ENCODE measurements at regions not wholly inside any gene's neighbourhood (a gene's known extent, or its start where the extent isn't known, plus 50 kb on each side); places are given as distances from the start of the nearest gene placed in this dataset.
A peak's percentile ranks its signal among the peaks of the same experiment; 100 is the strongest.

DNA sequence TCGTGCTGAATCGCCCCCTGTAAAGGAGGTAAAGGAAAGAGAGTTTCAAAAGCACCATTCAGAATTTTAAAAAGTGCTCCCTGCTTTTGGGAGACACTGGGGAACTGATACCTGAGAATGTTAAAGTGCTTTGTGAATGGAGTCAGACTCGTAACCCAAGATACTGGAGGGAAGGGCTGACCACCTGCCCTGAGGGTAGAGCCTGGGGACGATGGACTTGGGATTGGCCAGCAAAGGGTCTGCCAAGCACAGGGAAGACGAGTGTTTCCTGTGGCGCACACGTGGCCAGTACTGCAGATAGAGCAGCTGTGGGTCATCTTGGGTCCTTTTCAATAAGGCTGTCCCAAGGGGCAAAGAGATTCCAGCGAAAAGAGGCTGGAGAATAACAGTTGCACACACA lies 1284.1 kb upstream of the AUTS2 start:
- DNase-seq (ENCODE audit: low read depth in 3 of 3, low spot score in 2 of 3) = no peak

DNA sequence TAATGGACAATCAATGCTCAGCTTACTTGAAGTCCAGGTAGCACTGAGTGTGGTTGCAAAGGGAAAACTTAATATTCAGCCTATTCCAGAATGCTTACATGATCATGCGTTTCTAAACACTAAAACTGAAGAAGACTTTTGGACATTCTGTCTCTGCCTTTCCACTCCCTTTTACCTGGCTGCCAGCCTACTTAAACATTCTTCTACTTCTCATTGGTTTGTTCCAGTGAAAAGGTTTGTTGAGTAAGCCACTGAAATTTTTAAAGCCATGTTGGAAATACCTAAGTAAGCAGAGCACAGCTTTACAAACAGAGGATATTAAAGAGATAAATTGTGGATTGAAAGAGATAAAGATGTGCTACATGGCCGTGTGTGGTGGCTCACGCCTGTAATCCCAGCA lies 1280.8 kb upstream of the AUTS2 start:
- DNase-seq (ENCODE audit: low read depth in 3 of 3, low spot score in 2 of 3) = no peak

DNA sequence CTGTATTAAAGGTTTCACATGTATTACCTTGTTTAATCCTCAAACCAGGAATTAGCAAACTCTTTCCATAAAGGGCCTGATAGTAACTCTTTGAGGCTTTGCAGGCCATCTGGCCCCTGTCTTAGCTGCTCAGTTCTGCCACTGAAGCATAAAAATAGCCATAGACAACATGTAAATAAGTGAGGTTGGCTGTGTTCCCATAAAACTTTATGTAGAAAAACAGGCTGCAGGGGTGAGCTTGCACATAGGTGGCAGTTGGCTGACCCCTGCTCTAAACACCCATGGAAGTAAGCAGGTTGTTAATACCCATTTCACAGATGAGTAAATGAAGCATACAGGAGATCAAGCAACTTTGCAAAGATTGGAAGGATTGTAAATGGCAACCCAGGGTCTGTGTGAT lies 1279.2 kb upstream of the AUTS2 start:
- DNase-seq (ENCODE audit: low read depth in 3 of 3, low spot score in 2 of 3) = no peak

DNA sequence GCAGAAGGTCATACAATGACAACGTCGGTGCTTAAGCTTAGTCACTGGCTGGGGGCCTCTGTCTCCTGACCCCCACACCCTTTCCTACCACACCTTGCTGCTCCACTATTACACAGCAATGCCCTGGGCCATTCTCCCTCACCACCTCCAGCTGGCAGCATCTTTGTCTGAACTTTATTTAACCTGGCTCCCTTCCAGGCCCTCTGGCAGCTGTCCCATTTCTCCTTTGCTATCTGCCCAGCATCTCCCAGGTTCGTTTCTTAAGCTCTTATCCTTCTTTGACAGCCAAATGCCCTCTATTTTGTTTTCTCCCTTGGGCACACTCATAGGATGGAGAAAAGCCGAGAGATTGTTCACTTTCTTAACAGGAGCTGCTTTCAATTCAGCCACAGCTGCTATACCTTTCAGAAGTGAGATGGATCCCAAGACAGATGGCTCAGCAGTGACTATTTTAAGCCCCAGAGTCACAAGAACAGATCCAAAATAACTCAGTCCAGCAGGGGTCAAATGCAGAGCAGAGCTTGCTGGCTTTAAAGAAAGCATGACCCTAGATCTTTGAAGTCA lies 1277.1 kb upstream of the AUTS2 start:
- DNase-seq (ENCODE audit: low read depth in 3 of 3, low spot score in 2 of 3) = peak in 2 of 3 donors; percentile 8 to 23

DNA sequence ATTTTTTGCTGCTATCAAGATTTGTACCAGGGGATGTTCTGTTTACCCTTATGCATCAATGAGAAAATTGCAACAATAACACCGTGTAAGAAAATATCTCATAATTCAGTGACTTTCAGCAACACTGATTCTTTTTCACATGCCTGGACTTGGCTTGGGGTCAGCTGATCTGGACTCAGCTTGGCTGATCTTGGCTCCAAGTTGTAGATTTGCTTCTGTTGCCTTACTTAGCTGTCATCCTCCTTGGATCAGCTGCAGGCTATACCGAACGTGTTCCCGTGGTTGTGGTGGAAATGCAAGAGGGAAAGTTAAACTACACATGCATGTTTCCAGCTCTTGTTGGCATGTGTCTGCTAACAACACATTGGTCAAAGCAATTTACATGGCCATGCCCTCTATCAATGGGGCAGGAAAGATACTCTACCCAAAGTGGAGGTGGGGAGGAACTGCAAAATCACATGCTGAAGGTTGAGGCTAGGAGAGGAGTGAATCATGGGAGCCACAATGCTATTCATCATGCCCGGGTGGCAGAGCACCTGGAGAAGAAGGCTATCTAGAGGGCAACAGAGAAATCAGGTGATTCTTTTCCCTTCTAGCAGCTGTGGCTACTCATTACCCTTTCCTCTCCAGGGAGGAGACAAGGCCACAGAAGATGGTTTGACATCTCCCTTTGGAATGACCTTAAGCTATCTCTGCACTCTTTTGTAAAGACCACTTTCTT lies 1276.3 kb upstream of the AUTS2 start:
- no peak for DNase-seq (ENCODE audit: low read depth in 3 of 3, low spot score in 2 of 3)

DNA sequence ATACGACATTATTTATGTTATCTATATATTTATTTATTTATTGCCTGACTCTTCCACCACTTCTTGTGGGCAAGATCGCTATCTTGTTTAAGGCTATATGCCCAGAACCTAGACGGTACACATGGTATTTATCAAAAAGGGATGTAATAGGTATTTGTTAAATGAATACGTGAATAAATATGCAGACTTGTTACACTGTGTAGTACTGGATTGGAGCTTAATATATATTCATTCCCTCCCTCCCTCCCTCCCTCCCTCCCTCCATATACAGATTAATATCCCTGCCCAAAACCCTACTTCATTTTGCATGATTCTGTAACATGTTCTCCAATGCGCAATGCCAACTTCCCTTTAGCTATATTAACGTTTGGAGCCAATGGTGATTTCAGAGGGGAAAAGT lies 1273.7 kb upstream of the AUTS2 start:
- no peak for DNase-seq (ENCODE audit: low read depth in 3 of 3, low spot score in 2 of 3)

DNA sequence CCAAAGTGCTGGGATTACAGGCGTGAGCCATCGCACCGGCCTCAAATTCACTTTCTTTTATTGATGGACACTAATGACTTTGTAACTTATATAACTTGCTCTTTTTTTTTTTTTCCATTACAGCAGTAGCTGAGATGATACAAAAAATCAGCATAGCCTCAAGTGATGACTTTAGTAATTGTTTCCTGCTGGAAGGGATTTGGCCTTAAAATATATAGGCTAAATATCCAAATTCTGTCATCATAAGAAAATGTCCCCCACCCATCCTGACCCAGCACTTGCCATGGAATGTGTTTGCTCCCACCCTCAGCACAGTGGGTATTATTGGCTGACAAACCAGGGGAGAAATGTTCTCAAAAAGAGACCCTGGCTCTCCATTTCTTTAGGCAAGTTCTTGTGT lies 1264.1 kb upstream of the AUTS2 start:
- no peak for DNase-seq (ENCODE audit: low read depth in 3 of 3, low spot score in 2 of 3)

DNA sequence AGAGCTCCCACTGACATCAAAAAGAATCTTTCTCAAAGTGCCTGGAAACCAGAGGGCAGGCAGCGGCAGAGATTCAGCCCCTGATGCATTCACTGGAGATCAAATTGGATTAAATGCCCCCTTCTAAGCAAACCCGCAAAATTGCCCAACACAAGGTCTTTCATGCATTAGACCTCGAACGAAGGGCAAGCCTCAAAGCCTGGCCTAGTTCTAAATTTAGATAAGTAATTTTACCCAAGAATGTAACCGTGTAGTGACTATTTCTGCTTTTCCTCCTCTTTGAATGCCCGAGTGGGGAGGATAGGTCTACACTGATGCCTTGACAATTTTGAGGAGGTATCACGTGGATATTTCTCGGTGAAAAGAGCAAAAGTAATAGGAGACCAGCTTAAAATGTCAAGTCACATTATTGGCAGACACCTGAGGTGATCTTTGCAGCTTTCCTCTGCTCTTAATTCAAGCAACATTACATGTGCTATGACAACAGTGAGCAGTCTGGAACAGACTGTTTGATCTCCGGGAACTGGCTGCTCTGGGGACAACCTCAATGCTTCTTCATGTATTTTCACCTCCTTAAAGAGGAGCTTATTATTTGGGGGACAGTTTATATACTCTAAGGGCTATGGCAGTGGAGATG lies 1263.5 kb upstream of the AUTS2 start:
- no peak for DNase-seq (ENCODE audit: low read depth in 3 of 3, low spot score in 2 of 3)

DNA sequence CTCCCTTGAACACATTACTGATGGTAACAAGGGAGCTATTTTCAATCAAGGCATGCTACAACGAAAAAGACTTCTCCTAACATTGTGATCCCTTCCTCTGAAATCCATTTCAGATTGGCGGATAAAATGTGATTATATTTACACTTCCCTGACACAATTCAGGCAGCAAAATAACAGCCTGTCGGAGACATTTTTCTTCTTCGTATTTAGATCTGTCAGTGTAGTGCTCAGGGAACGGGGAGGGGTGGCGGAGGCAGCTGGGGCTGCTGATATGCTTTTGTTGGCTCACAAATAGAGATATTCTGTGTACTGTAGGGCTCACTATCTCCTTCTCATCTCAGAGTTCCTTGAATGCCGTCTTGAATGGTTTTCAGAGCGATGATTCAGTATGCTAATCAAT lies 1261.7 kb upstream of the AUTS2 start:
- no peak for DNase-seq (ENCODE audit: low read depth in 3 of 3, low spot score in 2 of 3)

DNA sequence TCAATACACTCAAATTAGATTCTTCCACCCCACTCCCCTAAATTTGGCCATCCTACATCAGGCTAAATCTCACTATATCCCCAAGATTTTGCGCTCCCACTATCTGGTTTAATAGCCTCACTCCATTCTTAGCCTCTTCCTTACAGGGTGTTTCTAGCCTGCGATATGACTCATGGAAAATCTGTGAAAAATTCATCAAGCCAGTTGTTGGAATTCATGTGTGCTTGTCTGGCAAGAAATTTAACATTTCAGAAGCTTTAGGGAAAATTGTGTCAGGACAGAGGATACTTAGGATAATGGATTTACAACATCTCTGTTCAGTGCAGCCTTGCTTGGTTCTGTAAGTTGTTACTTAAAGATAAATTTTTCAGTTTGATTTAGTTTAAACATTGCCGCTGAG lies 1249.9 kb upstream of the AUTS2 start:
- DNase-seq (ENCODE audit: low read depth in 3 of 3, low spot score in 2 of 3) = no peak

DNA sequence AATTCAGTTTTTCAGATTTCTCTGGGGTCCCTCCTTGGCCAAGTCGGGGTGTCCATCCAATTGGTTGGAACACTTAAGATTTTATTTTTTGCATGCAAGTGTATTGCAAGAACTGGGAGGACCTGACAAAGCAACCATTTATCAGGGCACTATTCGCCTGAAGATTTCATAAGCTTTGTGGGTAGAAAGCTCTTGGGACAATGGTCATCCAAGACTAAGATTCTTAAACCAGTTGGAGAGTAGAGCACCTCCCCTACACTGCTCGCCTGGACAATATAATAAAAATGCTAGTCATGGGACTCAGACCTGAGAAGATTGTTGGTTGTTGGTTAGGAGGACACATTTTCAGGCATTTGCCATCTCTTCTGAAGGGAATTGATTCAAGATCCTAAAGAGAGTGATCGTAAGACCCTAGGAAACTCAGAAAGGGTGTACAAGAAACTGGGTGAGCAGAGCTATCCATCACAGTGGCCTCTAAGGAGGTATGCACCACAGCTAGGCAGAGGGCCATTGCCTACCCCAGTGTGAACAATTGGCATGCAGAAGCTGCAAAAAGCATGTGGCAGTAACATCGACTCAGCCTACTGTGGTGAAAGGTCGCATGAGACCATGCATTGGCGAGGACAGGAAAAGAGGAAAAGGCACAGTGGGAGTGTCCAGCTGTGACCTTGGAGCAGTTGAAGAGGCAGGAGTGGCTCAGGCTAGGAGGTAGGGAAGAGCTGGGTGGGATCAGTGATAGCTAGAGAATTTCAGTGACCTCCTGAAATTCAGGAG lies 1235.3 kb upstream of the AUTS2 start:
- DNase-seq (ENCODE audit: low read depth in 3 of 3, low spot score in 2 of 3) = no peak

DNA sequence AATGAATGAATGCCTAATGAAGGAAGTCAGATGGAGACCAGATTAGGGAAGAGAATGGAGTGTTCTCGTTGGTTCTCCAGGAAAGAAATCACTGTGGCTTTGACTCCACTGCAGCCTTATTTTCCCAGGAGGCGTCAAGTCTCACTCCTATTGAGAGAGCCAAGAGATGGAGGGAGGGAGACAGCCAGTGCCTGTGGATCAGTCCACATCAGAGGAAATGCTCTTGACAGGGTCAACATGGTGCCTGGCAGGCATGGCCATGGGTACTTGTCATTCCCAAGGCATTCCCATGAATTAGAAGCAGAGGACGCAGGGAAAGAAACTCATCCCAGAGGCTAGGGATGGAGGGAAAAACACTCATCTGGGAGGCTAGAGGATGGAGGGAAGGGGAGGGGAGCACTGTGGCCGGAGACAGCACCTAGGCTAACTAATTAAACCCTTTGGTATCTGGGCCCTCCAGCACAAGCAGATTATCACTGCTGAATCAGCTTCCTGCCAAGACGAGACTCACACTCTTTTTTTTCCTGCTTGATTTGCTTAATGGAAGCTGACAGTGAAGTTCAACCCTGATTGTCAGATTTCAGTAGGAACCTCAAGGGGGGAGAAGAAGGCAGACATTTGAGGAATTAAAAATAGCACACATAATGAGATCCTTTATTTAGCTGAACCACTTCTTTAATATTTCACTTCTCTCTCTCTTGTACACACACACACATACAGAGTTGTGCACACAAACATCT lies 1233.2 kb upstream of the AUTS2 start:
- DNase-seq (ENCODE audit: low read depth in 3 of 3, low spot score in 2 of 3) = no peak

DNA sequence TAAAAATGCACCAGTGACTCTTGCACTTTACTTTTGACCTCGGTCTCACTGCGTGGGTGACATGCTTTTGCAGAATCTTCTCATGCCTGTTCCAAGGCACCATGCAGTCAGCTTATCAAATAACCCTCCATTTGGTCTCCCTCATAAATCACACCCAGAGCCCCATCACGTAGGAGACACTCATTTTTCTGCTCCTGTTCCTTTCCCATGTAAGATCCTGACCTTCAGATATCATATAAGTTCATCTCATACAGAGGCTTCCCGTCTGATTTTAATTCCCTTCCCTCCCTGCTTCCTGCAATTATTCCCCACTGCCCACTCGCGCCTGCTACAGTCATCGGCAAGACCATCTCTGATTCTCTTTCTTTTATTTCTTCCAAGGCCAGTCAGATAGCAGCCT lies 1226.3 kb upstream of the AUTS2 start:
- no peak for DNase-seq (ENCODE audit: low read depth in 3 of 3, low spot score in 2 of 3)

DNA sequence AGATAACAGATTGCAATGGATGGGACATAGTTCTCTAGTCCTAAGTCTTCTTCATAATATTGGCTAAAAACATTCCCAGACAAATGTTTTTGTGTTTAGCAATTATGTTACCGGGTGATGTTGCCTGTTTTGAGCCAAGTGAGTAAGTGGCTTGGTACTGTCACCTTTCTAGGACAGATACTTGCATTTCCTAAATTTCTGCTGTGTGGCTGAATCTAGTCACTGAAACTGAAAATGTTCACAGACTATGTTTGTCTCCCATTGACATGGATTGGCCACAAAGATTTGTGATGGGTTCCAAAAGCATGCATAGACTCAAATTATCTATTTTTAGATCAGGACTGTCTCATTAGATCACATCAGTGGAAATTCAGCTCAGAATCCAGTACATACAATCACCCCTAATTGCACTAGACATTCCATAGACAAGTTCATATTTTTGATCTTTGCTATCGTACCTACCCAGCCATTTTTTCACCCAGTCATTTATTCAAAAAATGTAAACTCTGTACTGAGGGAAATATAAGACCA lies 1222.1 kb upstream of the AUTS2 start:
- DNase-seq (ENCODE audit: low read depth in 3 of 3, low spot score in 2 of 3) = no peak

DNA sequence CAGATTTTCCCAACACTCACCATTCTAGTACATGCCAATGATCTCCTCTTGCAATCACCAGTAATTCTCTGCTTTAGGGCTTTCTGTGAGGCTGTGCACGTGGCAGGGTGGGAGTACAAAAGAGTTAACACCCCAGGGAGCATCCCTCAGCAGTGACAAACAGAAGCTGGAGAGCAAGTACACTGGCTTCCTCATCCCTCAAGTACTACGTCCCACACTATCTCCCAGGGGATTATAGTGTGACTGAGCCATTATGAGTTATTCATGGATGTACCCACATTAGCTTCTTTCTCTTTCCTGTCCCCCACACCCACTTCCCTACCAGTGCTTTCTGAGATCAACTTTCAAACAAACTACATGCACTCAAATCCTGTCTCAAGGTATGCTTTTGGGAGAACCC lies 1216.5 kb upstream of the AUTS2 start:
- DNase-seq (ENCODE audit: low read depth in 3 of 3, low spot score in 2 of 3) = no peak

DNA sequence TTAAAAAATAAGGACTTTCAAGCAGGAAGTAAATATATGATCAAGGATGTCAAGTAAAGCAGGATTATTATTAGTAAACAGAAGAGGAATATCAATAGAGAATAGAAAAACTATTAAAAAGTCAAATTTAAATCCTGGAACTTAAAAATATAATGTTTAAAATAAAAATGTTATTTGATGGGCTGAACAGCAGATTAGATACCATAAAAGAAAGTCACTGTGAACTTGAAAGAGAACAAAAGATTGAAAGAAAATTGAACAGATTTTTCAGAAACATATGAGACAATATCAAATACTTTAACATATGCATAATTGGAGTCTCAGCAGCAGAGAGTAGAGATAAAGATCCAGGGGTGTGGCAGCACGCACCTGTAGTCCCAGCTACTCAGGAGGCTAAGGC lies 1213.7 kb upstream of the AUTS2 start:
- DNase-seq (ENCODE audit: low read depth in 3 of 3, low spot score in 2 of 3) = no peak

DNA sequence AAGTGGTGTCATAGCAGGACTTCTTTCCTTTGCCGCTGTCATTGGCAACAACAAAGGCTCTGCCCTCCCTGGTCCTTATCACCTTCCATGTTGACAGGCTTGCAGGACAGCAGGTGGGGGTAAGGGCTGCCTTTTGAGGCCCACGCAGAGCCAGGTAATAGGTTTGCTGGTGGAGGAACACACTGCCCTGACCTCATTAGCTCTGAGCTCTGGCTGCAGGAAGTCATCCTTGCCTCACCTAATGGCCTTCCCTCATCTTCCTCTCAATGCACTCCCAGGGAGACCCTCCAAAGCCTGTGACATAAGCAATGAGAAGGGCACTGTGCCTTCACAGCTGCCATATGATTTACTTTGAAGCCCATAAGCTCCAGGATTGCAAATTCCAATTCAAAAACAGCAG lies 1205.2 kb upstream of the AUTS2 start:
- DNase-seq (ENCODE audit: low read depth in 3 of 3, low spot score in 2 of 3) = no peak

DNA sequence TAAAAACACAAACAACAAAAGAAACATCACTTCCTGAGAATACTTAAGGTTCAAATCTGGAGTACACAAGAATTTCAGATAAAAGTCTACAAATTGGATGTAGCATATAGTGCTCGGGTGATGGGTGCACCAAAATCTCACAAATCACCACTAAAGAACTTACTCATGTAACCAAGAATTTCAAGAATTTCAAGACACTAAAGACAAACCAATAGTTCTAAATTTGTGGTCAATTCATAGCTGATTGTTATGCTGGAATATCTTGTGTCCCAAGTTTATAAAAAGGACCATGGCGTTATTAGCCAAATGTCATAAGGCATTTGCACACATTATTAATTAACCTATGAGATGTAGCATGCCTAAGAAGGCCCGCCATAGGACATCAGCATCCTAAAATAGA lies 1204.1 kb upstream of the AUTS2 start:
- no peak for DNase-seq (ENCODE audit: low read depth in 3 of 3, low spot score in 2 of 3)

DNA sequence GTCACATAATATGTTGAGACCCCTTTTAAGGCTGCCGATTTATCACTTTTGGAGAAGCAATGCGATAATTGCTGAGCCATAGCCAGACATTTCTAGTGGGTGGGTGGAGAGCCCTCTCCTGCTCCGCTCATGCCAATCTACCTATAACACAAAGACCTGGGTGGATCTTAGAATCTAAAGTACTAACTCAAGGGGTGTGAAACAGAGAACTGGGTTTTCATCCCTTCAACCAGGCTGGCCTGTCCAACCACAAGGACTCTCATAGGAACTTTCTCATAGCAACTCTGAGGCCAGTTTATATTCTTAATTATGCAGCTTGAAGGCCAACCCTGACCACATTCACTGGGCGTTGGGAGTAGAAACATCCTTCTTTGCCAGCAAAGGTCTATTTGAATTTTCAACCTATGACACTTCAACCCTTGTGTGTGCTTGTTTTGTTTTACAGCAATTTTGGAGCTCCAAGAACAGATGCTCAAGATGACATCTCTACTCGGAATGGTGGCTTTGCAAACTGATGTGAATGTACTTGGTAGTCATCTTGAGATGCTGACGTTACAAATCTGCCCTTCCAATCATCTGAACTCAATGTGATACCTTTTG lies 1198.2 kb upstream of the AUTS2 start:
- no peak for DNase-seq (ENCODE audit: low read depth in 3 of 3, low spot score in 2 of 3)

DNA sequence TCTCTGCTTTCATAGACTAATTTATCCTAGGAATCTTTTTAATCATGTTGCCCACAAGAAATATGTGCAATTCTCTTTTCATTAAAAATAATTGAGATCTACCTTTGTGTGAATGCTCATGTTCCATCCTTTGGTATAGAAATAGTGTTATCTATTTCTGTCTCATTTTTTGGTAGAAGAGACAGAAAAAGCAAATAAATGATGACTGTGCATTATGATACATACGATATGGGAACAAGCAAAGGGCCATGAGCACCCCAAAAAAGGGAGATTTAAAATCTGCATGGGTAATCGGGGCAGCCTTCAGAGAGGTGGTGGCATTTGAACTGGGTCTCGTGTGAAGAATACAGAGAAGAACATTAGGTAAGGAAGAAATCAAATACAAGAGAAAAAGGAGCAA lies 1197.5 kb upstream of the AUTS2 start:
- no peak for DNase-seq (ENCODE audit: low read depth in 3 of 3, low spot score in 2 of 3)
